ENCODE measurements at regions not wholly inside any gene's neighbourhood (a gene's known extent, or its start where the extent isn't known, plus 50 kb on each side); places are given as distances from the start of the nearest gene placed in this dataset.

- no peak for DNase-seq (ENCODE audit: low spot score in 2 of 2, unreplicated experiment in 2 of 2)
- no peaks in the 10 kb centered on the region for H3K27me3 Mint-ChIP-seq (ENCODE audit: low read depth)
- H3K4me1 Mint-ChIP-seq: peaks cover 6% of the 10 kb centered on the region
- no peaks in the 10 kb centered on the region for H3K36me3 Mint-ChIP-seq
- TF ChIP-seq CTCF (IDR thresholded peaks at IDR 0.05; ENCODE audit: unreplicated experiment): no peak
- H3K4me3 Mint-ChIP-seq: no peak overlapping the region
- H3K27ac Mint-ChIP-seq: no peak overlapping the region
- H3K9me3 Mint-ChIP-seq: peaks cover 12% of the 10 kb centered on the region
Observed at GRCh38 chr4:19128176-19128575, 1106.6 kb upstream of the LCORL start.

GRCh38 chr4:19126903-19127302 lies 1105.3 kb upstream of the LCORL start:
- H3K9me3 Mint-ChIP-seq: peaks cover 12% of the 10 kb centered on the region
- no peaks in the 10 kb centered on the region for H3K27me3 Mint-ChIP-seq (ENCODE audit: low read depth)
- no peak for DNase-seq (ENCODE audit: low spot score in 2 of 2, unreplicated experiment in 2 of 2)
- H3K4me1 Mint-ChIP-seq: peaks cover 6% of the 10 kb centered on the region
- no peak overlapping the region for H3K27ac Mint-ChIP-seq
- H3K4me3 Mint-ChIP-seq: no peak overlapping the region
- no peaks in the 10 kb centered on the region for H3K36me3 Mint-ChIP-seq
- TF ChIP-seq CTCF (IDR thresholded peaks at IDR 0.05; ENCODE audit: unreplicated experiment): no peak

GRCh38 chr4:19123681-19124080 lies 1102.1 kb upstream of the LCORL start:
- H3K4me1 Mint-ChIP-seq: peaks cover 10% of the 10 kb centered on the region
- no peak for TF ChIP-seq CTCF (IDR thresholded peaks at IDR 0.05; ENCODE audit: unreplicated experiment)
- no peak overlapping the region for H3K4me3 Mint-ChIP-seq
- no peak for DNase-seq (ENCODE audit: low spot score in 2 of 2, unreplicated experiment in 2 of 2)
- H3K27ac Mint-ChIP-seq: no peak overlapping the region
- peaks cover 20% of the 10 kb centered on the region for H3K9me3 Mint-ChIP-seq
- H3K36me3 Mint-ChIP-seq: no peaks in the 10 kb centered on the region
- H3K27me3 Mint-ChIP-seq (ENCODE audit: low read depth): no peaks in the 10 kb centered on the region

GRCh38 chr4:19119904-19120560 lies 1098.5 kb upstream of the LCORL start:
- TF ChIP-seq CTCF (IDR thresholded peaks at IDR 0.05; ENCODE audit: unreplicated experiment): no peak
- Mint-ChIP-seq H3K27me3 (ENCODE audit: low read depth) (no peaks in the 10 kb centered on the region), H3K4me3 (no peak overlapping the region), H3K9me3 (peaks cover 8% of the 10 kb centered on the region), H3K4me1 (peaks cover 10% of the 10 kb centered on the region), H3K36me3 (no peaks in the 10 kb centered on the region), H3K27ac (no peak overlapping the region)
- no peak for DNase-seq (ENCODE audit: low spot score in 2 of 2, unreplicated experiment in 2 of 2)

GRCh38 chr4:19117022-19117421 lies 1095.5 kb upstream of the LCORL start:
- Mint-ChIP-seq H3K27me3 (ENCODE audit: low read depth) (no peaks in the 10 kb centered on the region), H3K9me3 (peaks cover 8% of the 10 kb centered on the region), H3K27ac (no peak overlapping the region), H3K36me3 (no peaks in the 10 kb centered on the region), H3K4me3 (no peak overlapping the region), H3K4me1 (peaks cover 7% of the 10 kb centered on the region)
- DNase-seq (ENCODE audit: low spot score in 2 of 2, unreplicated experiment in 2 of 2): no peak
- no peak for TF ChIP-seq CTCF (IDR thresholded peaks at IDR 0.05; ENCODE audit: unreplicated experiment)

- Mint-ChIP-seq H3K27ac (no peak overlapping the region), H3K36me3 (no peaks in the 10 kb centered on the region), H3K9me3 (peaks cover 7% of the 10 kb centered on the region), H3K4me3 (no peak overlapping the region), H3K4me1 (no peaks in the 10 kb centered on the region), H3K27me3 (ENCODE audit: low read depth) (no peaks in the 10 kb centered on the region)
- DNase-seq (ENCODE audit: low spot score in 2 of 2, unreplicated experiment in 2 of 2): no peak
- TF ChIP-seq CTCF (IDR thresholded peaks at IDR 0.05; ENCODE audit: unreplicated experiment): no peak
Observed at GRCh38 chr4:19104176-19104575, 1082.6 kb upstream of the LCORL start.
